HCT116 (cell line): ENCODE measurements at regions not wholly inside any gene's neighbourhood (a gene's known extent, or its start where the extent isn't known, plus 50 kb on each side); places are given as distances from the start of the nearest gene placed in this dataset.

ENCODE experiments used
- ATF3 ChIP-seq: IDR thresholded peaks from 2 replicates; pipeline ENCODE4 v1.6.1; 2012
- CEBPB ChIP-seq: IDR thresholded peaks from 2 replicates; pipeline ENCODE4 v1.6.1; 2012; ENCODE audit warnings: low read depth
- EGR1 ChIP-seq: IDR thresholded peaks from 2 replicates; pipeline ENCODE4 v1.6.1; 2012; ENCODE audit warnings: low read depth
- EZH2phosphoT487 ChIP-seq: fragments of 200-600 bp; IDR thresholded peaks from 2 replicates; pipeline ENCODE4 v1.6.1; 2018; ENCODE audit warnings: antibody characterized with exemption, borderline replicate concordance
- POLR2A ChIP-seq: IDR thresholded peaks from 2 replicates; pipeline ENCODE4 v1.7.0; 2011; ENCODE audit warnings: borderline replicate concordance; ENCODE audit not compliant: insufficient read depth, insufficient read length; ENCODE audit errors: extremely low read depth
- SIN3A ChIP-seq: IDR thresholded peaks from 2 replicates; pipeline ENCODE4 v1.6.1; 2012; ENCODE audit warnings: low read depth
- TF ChIP-seq, protein P1 (sequence below), 3 experiments: fragments of 200-600 bp in 1 of 3; sonication (generic) in 1 of 3; IDR thresholded peaks in 2 of 3; conservative IDR thresholded peaks in 1 of 3; 2 replicates each; pipeline ENCODE4 v1.5.1; 2012 to 2017; ENCODE audit warnings: low read depth in 2 of 3, low read length in 2 of 3, antibody characterized with exemption in 1 of 3, borderline replicate concordance in 1 of 3, control low read depth in 1 of 3, mild to moderate bottlenecking in 1 of 3, mixed read lengths in 1 of 3, mixed run types in 1 of 3, moderate library complexity in 1 of 3; ENCODE audit not compliant: insufficient read depth in 1 of 3

- TF ChIP-seq EGR1 = no peak
- TF ChIP-seq, protein P1, sequence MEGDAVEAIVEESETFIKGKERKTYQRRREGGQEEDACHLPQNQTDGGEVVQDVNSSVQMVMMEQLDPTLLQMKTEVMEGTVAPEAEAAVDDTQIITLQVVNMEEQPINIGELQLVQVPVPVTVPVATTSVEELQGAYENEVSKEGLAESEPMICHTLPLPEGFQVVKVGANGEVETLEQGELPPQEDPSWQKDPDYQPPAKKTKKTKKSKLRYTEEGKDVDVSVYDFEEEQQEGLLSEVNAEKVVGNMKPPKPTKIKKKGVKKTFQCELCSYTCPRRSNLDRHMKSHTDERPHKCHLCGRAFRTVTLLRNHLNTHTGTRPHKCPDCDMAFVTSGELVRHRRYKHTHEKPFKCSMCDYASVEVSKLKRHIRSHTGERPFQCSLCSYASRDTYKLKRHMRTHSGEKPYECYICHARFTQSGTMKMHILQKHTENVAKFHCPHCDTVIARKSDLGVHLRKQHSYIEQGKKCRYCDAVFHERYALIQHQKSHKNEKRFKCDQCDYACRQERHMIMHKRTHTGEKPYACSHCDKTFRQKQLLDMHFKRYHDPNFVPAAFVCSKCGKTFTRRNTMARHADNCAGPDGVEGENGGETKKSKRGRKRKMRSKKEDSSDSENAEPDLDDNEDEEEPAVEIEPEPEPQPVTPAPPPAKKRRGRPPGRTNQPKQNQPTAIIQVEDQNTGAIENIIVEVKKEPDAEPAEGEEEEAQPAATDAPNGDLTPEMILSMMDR (IDR thresholded peaks at IDR 0.05 in 2 of 3, conservative IDR thresholded peaks at IDR 0.05 in 1 of 3; ENCODE audit: borderline replicate concordance in 1 of 3, insufficient read depth in 1 of 3, low read depth in 2 of 3, low read length in 2 of 3) = no peak
- TF ChIP-seq POLR2A = no peak
- TF ChIP-seq ATF3 = no peak
- no peak for TF ChIP-seq SIN3A
- TF ChIP-seq CEBPB = no peak
- no peak for TF ChIP-seq EZH2phosphoT487
Measured at GRCh38 chr1:101178688-101179491, 57.9 kb upstream of the S1PR1 start.
